Right atrium auricular region (tissue), 2 donors: ENCODE measurements at regions not wholly inside any gene's neighbourhood (a gene's known extent, or its start where the extent isn't known, plus 50 kb on each side); places are given as distances from the start of the nearest gene placed in this dataset.

Experiments used
- DNase-seq: peaks from one replicate; pipeline ENCODE4 v3.0.0-alpha.2; 2019; ENCODE audit warnings: low spot score
- H3K27ac ChIP-seq, 2 donors: fragments of 200-600 bp; sonication (generic); 1 replicate in 1 of 2; 2 replicates in 1 of 2; pipeline ENCODE4 v1.5.1; 2016 to 2019
- H3K27me3 ChIP-seq, 2 donors: fragments of 200-600 bp; sonication (generic); one replicate each; pipeline versions ENCODE4 v1.5.1 to v1.6.0; 2017 to 2019
- H3K36me3 ChIP-seq: fragments of 200-600 bp; sonication (generic); one replicate; pipeline ENCODE4 v1.5.1; 2016
- H3K4me1 ChIP-seq, 2 donors: fragments of 200-600 bp; sonication (generic); one replicate each; pipeline versions ENCODE4 v1.5.1 to v1.6.0; 2017 to 2019
- H3K4me3 ChIP-seq, 2 donors: fragments of 200-600 bp; sonication (generic); 1 replicate in 1 of 2; 2 replicates in 1 of 2; pipeline ENCODE4 v1.5.1; 2017 to 2019; ENCODE audit warnings: mild to moderate bottlenecking in 1 of 2, moderate library complexity in 1 of 2
- H3K9me3 ChIP-seq, 2 donors: fragments of 200-600 bp; sonication (generic); one replicate each; pipeline ENCODE4 v1.5.1; 2019
- CTCF ChIP-seq, 2 donors: fragments of 200-600 bp; sonication (generic); IDR thresholded peaks; one replicate each; pipeline ENCODE4 v1.5.1; 2019; ENCODE audit warnings: antibody characterized with exemption in 2 of 2

DNA sequence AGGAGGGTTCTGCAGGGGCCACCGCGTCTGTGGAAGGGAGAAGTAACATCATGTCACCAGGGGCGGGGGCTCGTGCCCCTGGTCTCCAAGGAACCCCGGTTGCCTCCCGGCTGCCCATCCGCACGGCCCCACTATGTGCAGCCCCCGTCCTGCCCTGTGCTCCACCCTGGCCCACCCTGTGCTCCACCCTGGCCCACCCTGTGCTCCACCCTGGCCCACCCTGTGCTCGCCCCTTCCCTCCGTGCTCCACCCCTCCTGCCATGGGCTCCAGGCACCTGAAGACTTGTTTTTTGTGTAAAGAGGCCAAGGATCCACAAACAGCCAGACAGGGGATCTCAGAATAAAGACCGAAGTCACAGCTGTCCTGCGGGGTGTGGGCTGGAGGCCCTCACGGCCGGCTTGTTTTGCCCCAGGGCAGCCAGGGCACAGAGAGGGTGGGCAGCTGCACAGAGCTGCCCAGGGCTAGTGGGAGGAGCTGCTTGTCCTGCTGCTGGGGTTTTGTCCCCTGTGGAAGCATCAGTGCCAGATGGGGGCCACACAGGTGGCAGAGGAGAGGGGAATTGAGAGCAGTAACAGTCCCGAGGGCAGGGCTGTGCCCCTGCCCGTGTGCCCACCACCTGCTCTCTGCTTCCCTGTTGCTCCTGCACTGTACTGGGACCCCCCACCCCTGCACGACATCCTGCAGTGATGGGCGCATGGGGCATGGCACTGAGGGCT lies 147.0 kb upstream of the CIBAR2 start:
- Histone ChIP-seq H3K4me1 (no peaks in the 10 kb centered on the region), H3K4me3 (no peak overlapping the region), H3K36me3 (no peaks in the 10 kb centered on the region), H3K27me3 (no peaks in the 10 kb centered on the region), H3K9me3 (no peaks in the 10 kb centered on the region), H3K27ac (no peak overlapping the region)
- no peak for DNase-seq
- no peak for TF ChIP-seq CTCF (IDR thresholded peaks at IDR 0.05)

- Histone ChIP-seq H3K9me3 (no peaks in the 10 kb centered on the region), H3K36me3 (no peaks in the 10 kb centered on the region), H3K27ac (no peak overlapping the region), H3K4me3 (no peak overlapping the region), H3K4me1 (no peaks in the 10 kb centered on the region), H3K27me3 (no peaks in the 10 kb centered on the region)
- TF ChIP-seq CTCF (IDR thresholded peaks at IDR 0.05) = no peak
- no peak for DNase-seq
Observed at GRCh38 chr16:85259832-85260167, 147.5 kb upstream of the CIBAR2 start.

- H3K9me3 ChIP-seq = no peaks in the 10 kb centered on the region
- no peak overlapping the region for H3K27ac ChIP-seq
- H3K4me3 ChIP-seq = no peak overlapping the region
- no peaks in the 10 kb centered on the region for H3K27me3 ChIP-seq
- no peak for DNase-seq
- no peaks in the 10 kb centered on the region for H3K36me3 ChIP-seq
- H3K4me1 ChIP-seq = no peaks in the 10 kb centered on the region
- TF ChIP-seq CTCF (IDR thresholded peaks at IDR 0.05) = no peak
Observed at GRCh38 chr16:85261204-85261603, 148.9 kb upstream of the CIBAR2 start.

DNA sequence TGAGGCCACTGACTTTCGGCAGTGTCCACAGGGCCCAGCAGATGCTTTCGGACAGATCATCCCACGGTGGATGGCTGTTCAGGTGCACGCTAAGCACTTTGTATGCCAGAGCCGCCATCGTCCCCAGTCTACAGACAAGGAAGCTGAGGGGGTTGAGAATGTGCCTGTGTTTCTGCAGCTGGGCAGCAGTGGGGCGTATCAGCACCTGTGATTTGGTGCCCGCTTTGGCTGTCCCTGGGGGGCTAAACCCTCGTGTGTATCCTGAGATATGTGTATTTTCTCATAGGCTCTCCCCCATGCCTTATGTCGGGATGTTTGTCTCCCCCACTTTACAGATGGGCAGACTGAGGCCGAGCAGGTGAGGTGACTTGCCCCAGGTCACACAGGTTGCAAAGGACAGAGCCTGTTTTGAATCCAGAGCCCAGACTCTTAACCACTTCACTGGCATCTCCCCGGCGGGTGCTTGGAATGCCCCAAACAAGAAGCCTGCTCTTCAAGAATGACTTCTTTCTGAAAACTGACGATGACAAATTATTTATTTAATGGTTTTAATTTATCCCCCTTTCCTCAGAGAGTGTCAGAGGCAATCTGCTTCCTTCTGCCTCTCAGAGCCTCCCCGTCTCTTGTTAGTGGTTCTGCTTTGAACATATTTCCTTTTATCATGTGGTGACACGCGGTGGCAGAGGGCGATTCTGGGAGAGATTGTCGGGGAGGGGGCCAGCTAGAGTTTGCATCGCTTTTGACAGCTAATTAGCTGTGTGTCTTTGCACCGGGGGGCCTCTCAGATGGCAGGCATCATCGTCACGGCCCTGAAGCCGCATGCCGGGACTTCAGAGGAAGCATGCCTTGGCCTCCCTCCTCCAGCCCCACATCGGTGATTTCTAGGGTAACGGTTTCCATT lies 149.6 kb upstream of the CIBAR2 start:
- Histone ChIP-seq H3K4me3 (no peak overlapping the region), H3K4me1 (no peaks in the 10 kb centered on the region), H3K36me3 (no peaks in the 10 kb centered on the region), H3K27ac (no peak overlapping the region), H3K9me3 (no peaks in the 10 kb centered on the region), H3K27me3 (no peaks in the 10 kb centered on the region)
- no peak for TF ChIP-seq CTCF (IDR thresholded peaks at IDR 0.05)
- no peak for DNase-seq

DNA sequence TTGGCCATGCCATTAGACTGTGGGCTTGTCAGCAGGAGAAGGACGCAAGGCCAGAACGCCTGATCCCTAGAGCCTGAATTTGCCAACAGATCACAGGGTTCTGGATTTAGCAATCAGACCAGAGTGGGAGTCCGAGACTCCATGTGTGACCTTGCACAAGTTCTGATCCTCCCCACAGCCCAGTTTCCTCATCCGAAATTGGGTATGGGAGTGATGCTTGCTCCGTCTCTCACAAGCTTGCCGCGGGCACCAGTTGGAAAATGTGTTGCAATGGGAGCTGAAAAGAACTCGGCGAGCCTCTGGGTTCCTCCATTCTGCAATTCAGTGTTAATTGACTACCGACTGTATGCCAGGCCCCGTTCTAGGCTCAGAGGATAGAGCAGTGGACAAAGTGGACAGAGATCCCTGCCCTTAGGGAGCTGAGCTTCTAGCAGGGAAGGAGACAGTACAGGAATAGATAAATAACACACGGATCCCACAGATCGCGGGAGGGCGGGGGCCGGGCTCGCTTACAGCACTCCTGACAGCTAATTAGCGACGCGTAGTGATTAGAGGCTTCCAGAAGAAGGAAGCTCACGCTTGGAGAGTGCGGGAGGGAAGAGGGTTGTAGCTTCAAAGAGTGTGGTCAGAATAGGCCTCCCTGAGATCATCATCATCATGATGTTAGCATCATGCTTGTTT lies 150.4 kb upstream of the CIBAR2 start:
- Histone ChIP-seq H3K27ac (no peak overlapping the region), H3K36me3 (no peaks in the 10 kb centered on the region), H3K27me3 (no peaks in the 10 kb centered on the region), H3K9me3 (no peaks in the 10 kb centered on the region), H3K4me3 (no peak overlapping the region), H3K4me1 (no peaks in the 10 kb centered on the region)
- TF ChIP-seq CTCF (IDR thresholded peaks at IDR 0.05) = no peak
- DNase-seq = no peak
